Islet of Langerhans (tissue), 1 donor: ENCODE measurements at regions not wholly inside any gene's neighbourhood (a gene's known extent, or its start where the extent isn't known, plus 50 kb on each side); places are given as distances from the start of the nearest gene placed in this dataset.
"Not testable (repeated sequence)": the region's sequence is repeated elsewhere in the genome, so short reads cannot be mapped to it uniquely, and the experiment has no call there.

Source experiments
- FAIRE-seq: peaks from one replicate; lab custom pipeline; 2011; peaks lifted over from hg19 to GRCh38; lab: Jason Lieb, UNC

GRCh38 chr4:189096717-189097116, 844.0 kb upstream of the FRG1 start:
- no peak for FAIRE-seq

- peak; percentile 33 for FAIRE-seq
Observed at GRCh38 chr4:189098932-189099696, 841.6 kb upstream of the FRG1 start.

GRCh38 chr4:189113389-189113888, 827.2 kb upstream of the FRG1 start:
- no peak for FAIRE-seq

- FAIRE-seq, result no peak
Observed at GRCh38 chr4:189117426-189117825, 823.2 kb upstream of the FRG1 start.

- FAIRE-seq, result no peak
Observed at GRCh38 chr4:189121336-189121735, 819.3 kb upstream of the FRG1 start.

- FAIRE-seq, result peak; percentile 97
Observed at GRCh38 chr4:189124149-189124758, 816.4 kb upstream of the FRG1 start.

GRCh38 chr4:189124791-189125190, 815.9 kb upstream of the FRG1 start:
- no peak for FAIRE-seq

- FAIRE-seq, result no peak
Observed at GRCh38 chr4:189126040-189126439, 814.6 kb upstream of the FRG1 start.

GRCh38 chr4:189128341-189128740, 812.3 kb upstream of the FRG1 start:
- FAIRE-seq, result no peak

GRCh38 chr4:189129044-189129694, 811.5 kb upstream of the FRG1 start:
- no peak for FAIRE-seq

GRCh38 chr4:189131118-189131517, 809.6 kb upstream of the FRG1 start:
- no peak for FAIRE-seq

GRCh38 chr4:189136462-189136861, 804.2 kb upstream of the FRG1 start:
- no peak for FAIRE-seq

- FAIRE-seq, result no peak
Observed at GRCh38 chr4:189143263-189143952, 797.3 kb upstream of the FRG1 start.

GRCh38 chr4:189147005-189147929, 793.4 kb upstream of the FRG1 start:
- FAIRE-seq, result no peak

- FAIRE-seq, result not testable (repeated sequence)
Observed at GRCh38 chr4:189155083-189155482, 785.6 kb upstream of the FRG1 start.

GRCh38 chr4:189162073-189162789, 778.4 kb upstream of the FRG1 start:
- FAIRE-seq, result no peak

- FAIRE-seq, result no peak
Observed at GRCh38 chr4:189162888-189163287, 777.8 kb upstream of the FRG1 start.

GRCh38 chr4:189176002-189176401, 764.7 kb upstream of the FRG1 start:
- no peak for FAIRE-seq

- no peak for FAIRE-seq
Observed at GRCh38 chr4:189177130-189177529, 763.5 kb upstream of the FRG1 start.

GRCh38 chr4:189178125-189178746, 762.4 kb upstream of the FRG1 start:
- FAIRE-seq, result no peak
